ENCODE measurements at regions not wholly inside any gene's neighbourhood (a gene's known extent, or its start where the extent isn't known, plus 50 kb on each side); places are given as distances from the start of the nearest gene placed in this dataset.

DNA sequence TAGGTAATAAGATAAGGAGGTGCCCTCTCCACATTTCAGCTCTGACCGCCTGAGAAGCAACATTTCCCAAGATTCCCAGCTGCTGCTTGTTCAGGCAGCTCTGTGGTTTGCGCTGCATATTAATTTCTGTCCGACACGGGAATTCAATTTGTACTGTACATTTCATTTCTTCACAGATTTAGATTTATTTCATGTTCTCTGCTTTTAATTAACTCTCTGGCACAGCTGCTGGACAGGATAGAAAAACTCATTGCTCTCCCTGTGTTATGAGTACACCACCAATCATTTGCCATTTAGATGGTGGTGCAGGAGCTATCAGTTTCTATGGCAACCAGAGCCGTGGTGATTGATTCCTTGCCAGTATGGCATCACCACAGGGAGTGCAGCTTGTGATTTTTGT lies 558.5 kb downstream of the DMRTA1 start:
- H3K27me3 Mint-ChIP-seq (ENCODE audit: insufficient read depth, low read depth): no peaks in the 10 kb centered on the region
- Histone ChIP-seq H3K27ac (no peak overlapping the region), H2AFZ (replicated peaks) (peak overlapping the region; percentile 76), H3K4me1 (peaks cover 4% of the 10 kb centered on the region), H3F3A (ENCODE audit: low read depth) (no peaks in the 10 kb centered on the region), H3K27me3 (no peaks in the 10 kb centered on the region), H3K4me3 (no peak overlapping the region), H3K9me3 (ENCODE audit: low read depth) (no peaks in the 10 kb centered on the region), H4K20me1 (ENCODE audit: low read depth) (no peaks in the 10 kb centered on the region), H3K79me2 (ENCODE audit: low read depth) (no peaks in the 10 kb centered on the region), H3K36me3 (no peaks in the 10 kb centered on the region), H3K4me2 (no peak overlapping the region), H3K9ac (no peak overlapping the region)
- H3K9me3 Mint-ChIP-seq: no peaks in the 10 kb centered on the region
- H3K4me3 Mint-ChIP-seq: no peak overlapping the region
- peaks cover 14% of the 10 kb centered on the region for H3K4me1 Mint-ChIP-seq
- no peaks in the 10 kb centered on the region for H3K36me3 Mint-ChIP-seq
- DNase-seq (ENCODE audit: low spot score): peak; percentile 29
- TF ChIP-seq EZH2phosphoT487 (IDR thresholded peaks at IDR 0.05) (no peak), EZH2 (IDR thresholded peaks at IDR 0.05) (no peak), CTCF (IDR thresholded peaks at IDR 0.05) (no peak)
- H3K27ac Mint-ChIP-seq: peak overlapping the region; percentile 31

DNA sequence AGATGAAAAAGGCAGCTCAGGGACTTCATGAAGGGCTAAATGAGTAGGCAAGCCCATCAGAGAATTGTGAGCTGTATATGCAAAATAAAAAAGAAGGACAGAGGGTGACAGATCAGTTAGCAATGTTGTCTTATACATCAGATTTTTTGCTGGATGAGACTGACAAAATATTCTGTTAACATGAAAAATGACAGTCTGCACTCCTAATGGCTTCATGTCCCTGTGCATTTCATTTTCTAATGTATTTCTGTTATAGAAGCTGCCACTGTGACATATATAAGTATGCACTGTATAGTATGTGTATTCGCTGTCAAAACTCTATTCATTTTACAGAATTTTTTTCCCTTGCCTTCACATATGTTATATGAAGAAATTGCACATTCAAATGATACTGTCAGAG lies 559.5 kb downstream of the DMRTA1 start:
- Histone ChIP-seq H3K9ac (no peak overlapping the region), H3F3A (ENCODE audit: low read depth) (no peaks in the 10 kb centered on the region), H3K27me3 (no peaks in the 10 kb centered on the region), H3K9me3 (ENCODE audit: low read depth) (no peaks in the 10 kb centered on the region), H3K36me3 (no peaks in the 10 kb centered on the region), H3K4me3 (no peak overlapping the region), H2AFZ (replicated peaks) (no peak overlapping the region), H3K27ac (no peak overlapping the region), H4K20me1 (ENCODE audit: low read depth) (no peaks in the 10 kb centered on the region), H3K79me2 (ENCODE audit: low read depth) (no peaks in the 10 kb centered on the region), H3K4me2 (no peak overlapping the region), H3K4me1 (peaks cover 4% of the 10 kb centered on the region)
- TF ChIP-seq EZH2phosphoT487 (IDR thresholded peaks at IDR 0.05) (no peak), CTCF (IDR thresholded peaks at IDR 0.05) (no peak), EZH2 (IDR thresholded peaks at IDR 0.05) (no peak)
- no peaks in the 10 kb centered on the region for H3K36me3 Mint-ChIP-seq
- H3K4me1 Mint-ChIP-seq: peaks cover 14% of the 10 kb centered on the region
- H3K27me3 Mint-ChIP-seq (ENCODE audit: insufficient read depth, low read depth): no peaks in the 10 kb centered on the region
- no peak overlapping the region for H3K27ac Mint-ChIP-seq
- no peak overlapping the region for H3K4me3 Mint-ChIP-seq
- DNase-seq (ENCODE audit: low spot score): no peak
- no peaks in the 10 kb centered on the region for H3K9me3 Mint-ChIP-seq

GRCh38 chr9:23011669-23012068 lies 565.0 kb downstream of the DMRTA1 start:
- Histone ChIP-seq H3K27me3 (no peaks in the 10 kb centered on the region), H3K27ac (no peak overlapping the region), H3K4me2 (no peak overlapping the region), H3F3A (ENCODE audit: low read depth) (no peaks in the 10 kb centered on the region), H3K79me2 (ENCODE audit: low read depth) (no peaks in the 10 kb centered on the region), H3K9ac (no peak overlapping the region), H2AFZ (replicated peaks) (no peak overlapping the region), H3K4me3 (no peak overlapping the region), H3K36me3 (no peaks in the 10 kb centered on the region), H3K9me3 (ENCODE audit: low read depth) (no peaks in the 10 kb centered on the region), H3K4me1 (no peaks in the 10 kb centered on the region), H4K20me1 (ENCODE audit: low read depth) (no peaks in the 10 kb centered on the region)
- Mint-ChIP-seq H3K4me1 (no peaks in the 10 kb centered on the region), H3K27me3 (ENCODE audit: insufficient read depth, low read depth) (no peaks in the 10 kb centered on the region), H3K4me3 (no peak overlapping the region), H3K36me3 (no peaks in the 10 kb centered on the region), H3K9me3 (no peaks in the 10 kb centered on the region), H3K27ac (no peak overlapping the region)
- TF ChIP-seq CTCF (IDR thresholded peaks at IDR 0.05) (no peak), EZH2phosphoT487 (IDR thresholded peaks at IDR 0.05) (no peak), EZH2 (IDR thresholded peaks at IDR 0.05) (no peak)
- no peak for DNase-seq (ENCODE audit: low spot score)

DNA sequence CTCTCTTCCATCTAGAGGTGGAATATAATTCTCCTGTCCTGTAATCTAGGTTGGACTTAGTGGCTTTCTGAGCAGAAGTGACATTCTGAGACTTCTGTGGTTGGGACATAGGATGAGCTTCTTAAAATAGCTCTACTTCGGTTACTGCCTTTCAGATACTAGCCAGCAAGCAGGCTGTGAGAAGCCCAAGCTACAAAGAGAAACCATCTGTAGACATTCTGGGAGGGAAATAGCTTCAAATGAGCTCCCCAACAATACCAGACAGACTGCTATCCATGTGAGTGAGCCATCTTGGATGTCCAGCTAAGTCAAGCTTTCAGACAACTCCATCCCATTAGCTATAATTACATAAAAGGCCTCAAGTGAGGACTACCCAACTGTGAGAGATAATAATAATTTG lies 568.9 kb downstream of the DMRTA1 start:
- TF ChIP-seq CTCF (IDR thresholded peaks at IDR 0.05) (no peak), EZH2phosphoT487 (IDR thresholded peaks at IDR 0.05) (no peak), EZH2 (IDR thresholded peaks at IDR 0.05) (no peak)
- Histone ChIP-seq H4K20me1 (ENCODE audit: low read depth) (no peaks in the 10 kb centered on the region), H3K27me3 (no peaks in the 10 kb centered on the region), H3K9me3 (ENCODE audit: low read depth) (no peaks in the 10 kb centered on the region), H3K9ac (no peak overlapping the region), H3K4me3 (no peak overlapping the region), H3K27ac (no peak overlapping the region), H3K79me2 (ENCODE audit: low read depth) (no peaks in the 10 kb centered on the region), H3K4me1 (no peaks in the 10 kb centered on the region), H2AFZ (replicated peaks) (no peak overlapping the region), H3F3A (ENCODE audit: low read depth) (no peaks in the 10 kb centered on the region), H3K36me3 (no peaks in the 10 kb centered on the region), H3K4me2 (no peak overlapping the region)
- Mint-ChIP-seq H3K36me3 (no peaks in the 10 kb centered on the region), H3K27me3 (ENCODE audit: insufficient read depth, low read depth) (no peaks in the 10 kb centered on the region), H3K27ac (no peak overlapping the region), H3K9me3 (no peaks in the 10 kb centered on the region), H3K4me1 (no peaks in the 10 kb centered on the region), H3K4me3 (no peak overlapping the region)
- no peak for DNase-seq (ENCODE audit: low spot score)

Measured in neural progenitor cell (in vitro differentiated cells).